Left ventricle myocardium inferior (tissue), 1 donor: ENCODE measurements at regions not wholly inside any gene's neighbourhood (a gene's known extent, or its start where the extent isn't known, plus 50 kb on each side); places are given as distances from the start of the nearest gene placed in this dataset.
"Not testable (repeated sequence)": the region's sequence is repeated elsewhere in the genome, so short reads cannot be mapped to it uniquely, and the experiment has no call there.

Experiments used
- DNase-seq: peaks from one replicate; pipeline ENCODE4 v3.0.0-alpha.2; 2020
- H3K27ac ChIP-seq: fragments of 200-600 bp; replicated peaks from 2 replicates; pipeline ENCODE4 v1.8.0; 2021
- H3K27me3 ChIP-seq: fragments of 200-600 bp; 2 replicates; pipeline ENCODE4 v1.8.0; 2021; ENCODE audit warnings: low read depth
- H3K36me3 ChIP-seq: fragments of 200-600 bp; 2 replicates; pipeline ENCODE4 v1.8.0; 2021
- H3K4me1 ChIP-seq: fragments of 200-600 bp; 2 replicates; pipeline ENCODE4 v1.8.0; 2021
- H3K4me3 ChIP-seq: fragments of 200-600 bp; 2 replicates; pipeline ENCODE4 v1.8.0; 2021; ENCODE audit warnings: mild to moderate bottlenecking, moderate library complexity
- H3K9me3 ChIP-seq: fragments of 200-600 bp; replicated peaks from 2 replicates; pipeline ENCODE4 v1.8.0; 2021
- intact Hi-C: fragments of 100-400 bp; cut with micrococcal nuclease; formaldehyde crosslinking; loops from one replicate; pipeline ENCODE4 v1.11.0; 2022
- TF ChIP-seq, protein P1 (sequence below): fragments of 200-600 bp; IDR thresholded peaks from 2 replicates; pipeline ENCODE4 v1.8.0; 2021; ENCODE audit warnings: antibody characterized with exemption, mild to moderate bottlenecking, borderline replicate concordance
- donor health status: DM: no; HTN: yes; CAD: no; lungs with severe emphysema.

- Histone ChIP-seq H3K27ac (peak overlapping the region; percentile 40), H3K36me3 (no peaks in the 10 kb centered on the region), H3K4me3 (no peak overlapping the region), H3K27me3 (no peaks in the 10 kb centered on the region), H3K4me1 (peaks cover 9% of the 10 kb centered on the region), H3K9me3 (peaks cover 14% of the 10 kb centered on the region)
- no peak for DNase-seq
- intact Hi-C loops = no loop called here
- TF ChIP-seq, protein P1, sequence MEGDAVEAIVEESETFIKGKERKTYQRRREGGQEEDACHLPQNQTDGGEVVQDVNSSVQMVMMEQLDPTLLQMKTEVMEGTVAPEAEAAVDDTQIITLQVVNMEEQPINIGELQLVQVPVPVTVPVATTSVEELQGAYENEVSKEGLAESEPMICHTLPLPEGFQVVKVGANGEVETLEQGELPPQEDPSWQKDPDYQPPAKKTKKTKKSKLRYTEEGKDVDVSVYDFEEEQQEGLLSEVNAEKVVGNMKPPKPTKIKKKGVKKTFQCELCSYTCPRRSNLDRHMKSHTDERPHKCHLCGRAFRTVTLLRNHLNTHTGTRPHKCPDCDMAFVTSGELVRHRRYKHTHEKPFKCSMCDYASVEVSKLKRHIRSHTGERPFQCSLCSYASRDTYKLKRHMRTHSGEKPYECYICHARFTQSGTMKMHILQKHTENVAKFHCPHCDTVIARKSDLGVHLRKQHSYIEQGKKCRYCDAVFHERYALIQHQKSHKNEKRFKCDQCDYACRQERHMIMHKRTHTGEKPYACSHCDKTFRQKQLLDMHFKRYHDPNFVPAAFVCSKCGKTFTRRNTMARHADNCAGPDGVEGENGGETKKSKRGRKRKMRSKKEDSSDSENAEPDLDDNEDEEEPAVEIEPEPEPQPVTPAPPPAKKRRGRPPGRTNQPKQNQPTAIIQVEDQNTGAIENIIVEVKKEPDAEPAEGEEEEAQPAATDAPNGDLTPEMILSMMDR = no peak
Measured at GRCh38 chr7:113504691-113505090, 386.3 kb upstream of the SMIM30 start.

DNA sequence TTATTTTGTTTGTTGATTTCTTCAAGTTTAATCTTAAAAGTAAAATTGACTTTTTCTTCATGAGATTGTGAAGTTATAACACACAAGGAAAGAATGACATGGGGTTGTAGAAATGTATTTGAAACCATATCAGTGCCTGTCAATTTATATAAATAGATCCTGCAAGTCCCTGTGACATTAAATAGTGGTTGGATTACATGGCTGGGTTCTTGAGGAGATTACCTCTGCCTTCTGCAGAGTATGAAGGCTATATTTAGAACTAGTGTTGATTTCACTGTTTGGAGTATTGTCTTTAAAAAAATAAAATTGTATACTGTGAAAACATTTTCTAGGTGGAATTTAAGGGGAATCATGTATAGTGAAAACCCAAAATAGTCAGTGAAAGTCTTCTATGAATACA lies 385.8 kb upstream of the SMIM30 start:
- H3K27me3 ChIP-seq = no peaks in the 10 kb centered on the region
- no peak overlapping the region for H3K4me3 ChIP-seq
- intact Hi-C loops = no loop called here
- H3K27ac ChIP-seq = peak overlapping the region; percentile 40
- H3K4me1 ChIP-seq = peaks cover 9% of the 10 kb centered on the region
- H3K36me3 ChIP-seq = no peaks in the 10 kb centered on the region
- H3K9me3 ChIP-seq = peaks cover 14% of the 10 kb centered on the region
- TF ChIP-seq, protein P1 = no peak
- no peak for DNase-seq

DNA sequence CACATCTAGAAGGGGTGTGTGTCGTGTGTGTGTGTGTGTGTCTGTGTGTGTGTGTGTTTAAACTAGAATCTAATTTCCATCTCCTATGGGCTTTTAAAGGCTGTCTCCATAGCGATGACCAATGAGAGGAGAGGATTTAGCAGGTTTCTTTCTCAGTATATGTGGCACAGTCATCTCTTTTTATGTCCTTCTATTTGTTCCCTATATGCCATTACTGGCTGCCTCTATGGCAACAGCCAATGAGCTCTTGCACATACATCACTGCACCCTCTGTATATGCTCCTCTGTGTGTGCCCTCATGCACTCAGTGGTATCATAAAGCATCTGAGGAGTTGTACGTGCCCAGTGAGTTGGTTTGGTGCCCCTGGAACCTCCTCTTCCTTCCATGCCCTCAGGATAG lies 378.2 kb upstream of the SMIM30 start:
- H3K4me3 ChIP-seq, DNase-seq, H3K9me3 ChIP-seq, H3K27ac ChIP-seq, H3K4me1 ChIP-seq, H3K36me3 ChIP-seq, H3K27me3 ChIP-seq, intact Hi-C loops: not testable (repeated sequence)

- H3K27ac ChIP-seq = peak overlapping the region; percentile 69
- H3K9me3 ChIP-seq, H3K27me3 ChIP-seq, H3K36me3 ChIP-seq, intact Hi-C loops, H3K4me3 ChIP-seq, DNase-seq, H3K4me1 ChIP-seq: not testable (repeated sequence)
Measured at GRCh38 chr7:113494797-113495566, 376.6 kb upstream of the SMIM30 start.

DNA sequence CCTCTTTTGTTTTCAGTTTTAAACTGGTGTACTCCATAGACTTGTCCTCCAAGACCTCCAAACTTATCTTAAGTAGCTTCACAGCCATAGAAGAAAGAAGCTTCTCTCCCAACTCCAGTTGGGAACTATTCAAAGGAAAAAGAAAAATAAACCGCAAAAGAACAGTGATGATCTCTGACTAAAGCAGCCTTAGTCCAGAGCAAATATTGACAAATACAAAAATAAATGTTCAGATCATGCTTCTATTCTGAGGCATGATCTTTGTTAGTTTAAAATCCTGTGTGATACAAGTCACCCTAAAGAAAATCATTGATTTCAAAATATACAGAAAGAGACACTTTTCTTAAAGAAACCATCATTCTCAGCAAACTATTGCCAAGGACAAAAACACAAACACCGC lies 373.0 kb upstream of the SMIM30 start:
- TF ChIP-seq, protein P1 = no peak
- intact Hi-C loops = no loop called here
- no peaks in the 10 kb centered on the region for H3K36me3 ChIP-seq

GRCh38 chr7:113487925-113488731 lies 369.8 kb upstream of the SMIM30 start:
- H3K36me3 ChIP-seq = no peaks in the 10 kb centered on the region
- no peak overlapping the region for H3K27ac ChIP-seq
- intact Hi-C loops = no loop called here
- no peaks in the 10 kb centered on the region for H3K27me3 ChIP-seq
- no peak for DNase-seq
- TF ChIP-seq, protein P1 = no peak
- peaks cover 37% of the 10 kb centered on the region for H3K9me3 ChIP-seq
- no peak overlapping the region for H3K4me3 ChIP-seq
- H3K4me1 ChIP-seq = no peaks in the 10 kb centered on the region

More for the DNA sequence above, 373.0 kb upstream of the SMIM30 start:
- Histone ChIP-seq H3K27ac (no peak overlapping the region), H3K4me3 (no peak overlapping the region), H3K27me3 (no peaks in the 10 kb centered on the region), H3K4me1 (no peaks in the 10 kb centered on the region), H3K9me3 (peaks cover 29% of the 10 kb centered on the region)
- no peak for DNase-seq
